C4-2B (cell line): ENCODE measurements at regions not wholly inside any gene's neighbourhood (a gene's known extent, or its start where the extent isn't known, plus 50 kb on each side); places are given as distances from the start of the nearest gene placed in this dataset.

Experiments used
- H3K27ac ChIP-seq: fragments of 450-650 bp; 2 replicates; pipeline ENCODE4 v1.5.1; 2017
- CTCF ChIP-seq: fragments of 450-650 bp; conservative IDR thresholded peaks from 2 replicates; pipeline ENCODE4 v1.5.1; 2017; ENCODE audit warnings: mild to moderate bottlenecking
- ZFX ChIP-seq: fragments of 450-650 bp; IDR thresholded peaks from 2 replicates; pipeline ENCODE4 v1.6.1; 2017

GRCh38 chr15:77843546-77843945 is 210.8 kb upstream of the LINGO1 start:
- H3K27ac ChIP-seq, result no peak overlapping the region
- TF ChIP-seq CTCF (no peak), ZFX (no peak)

DNA sequence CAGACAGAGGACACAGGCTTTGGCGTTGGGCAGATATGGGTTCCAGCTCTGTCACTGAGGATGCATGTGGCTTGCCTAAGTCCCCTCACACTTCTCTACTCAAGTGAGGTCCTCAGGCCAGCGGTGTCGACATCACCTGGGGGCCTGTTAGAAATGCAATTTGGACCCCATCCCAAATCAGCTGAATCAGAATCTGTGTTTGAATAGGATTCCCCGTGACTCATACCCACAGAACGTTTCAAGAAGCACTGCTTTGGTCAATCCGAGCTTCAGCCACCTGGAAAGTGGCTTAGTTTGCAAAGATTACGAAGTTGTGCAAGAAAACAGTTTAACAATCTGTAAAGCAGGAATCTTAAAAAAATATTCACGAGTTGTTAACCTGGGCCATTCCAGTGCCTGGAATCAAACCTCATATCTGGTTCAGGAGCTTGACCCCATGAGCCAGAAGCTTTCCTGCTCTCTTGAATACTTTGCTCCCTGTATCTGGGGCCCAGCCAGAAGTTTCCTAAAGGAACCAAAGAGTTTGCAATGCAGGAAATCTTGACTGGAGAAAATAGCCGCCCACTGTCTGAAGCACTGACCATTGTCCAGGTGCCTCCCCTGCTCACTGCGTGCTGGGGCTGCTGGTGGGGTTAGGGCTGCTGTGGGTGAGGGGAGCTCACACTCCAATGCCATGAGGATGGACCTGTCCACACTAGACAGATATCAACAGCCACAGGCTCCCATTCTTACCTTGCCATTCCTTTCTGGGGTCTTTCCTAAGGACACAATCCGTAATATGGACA is 208.5 kb upstream of the LINGO1 start:
- TF ChIP-seq ZFX (no peak), CTCF (no peak)
- no peak overlapping the region for H3K27ac ChIP-seq

DNA sequence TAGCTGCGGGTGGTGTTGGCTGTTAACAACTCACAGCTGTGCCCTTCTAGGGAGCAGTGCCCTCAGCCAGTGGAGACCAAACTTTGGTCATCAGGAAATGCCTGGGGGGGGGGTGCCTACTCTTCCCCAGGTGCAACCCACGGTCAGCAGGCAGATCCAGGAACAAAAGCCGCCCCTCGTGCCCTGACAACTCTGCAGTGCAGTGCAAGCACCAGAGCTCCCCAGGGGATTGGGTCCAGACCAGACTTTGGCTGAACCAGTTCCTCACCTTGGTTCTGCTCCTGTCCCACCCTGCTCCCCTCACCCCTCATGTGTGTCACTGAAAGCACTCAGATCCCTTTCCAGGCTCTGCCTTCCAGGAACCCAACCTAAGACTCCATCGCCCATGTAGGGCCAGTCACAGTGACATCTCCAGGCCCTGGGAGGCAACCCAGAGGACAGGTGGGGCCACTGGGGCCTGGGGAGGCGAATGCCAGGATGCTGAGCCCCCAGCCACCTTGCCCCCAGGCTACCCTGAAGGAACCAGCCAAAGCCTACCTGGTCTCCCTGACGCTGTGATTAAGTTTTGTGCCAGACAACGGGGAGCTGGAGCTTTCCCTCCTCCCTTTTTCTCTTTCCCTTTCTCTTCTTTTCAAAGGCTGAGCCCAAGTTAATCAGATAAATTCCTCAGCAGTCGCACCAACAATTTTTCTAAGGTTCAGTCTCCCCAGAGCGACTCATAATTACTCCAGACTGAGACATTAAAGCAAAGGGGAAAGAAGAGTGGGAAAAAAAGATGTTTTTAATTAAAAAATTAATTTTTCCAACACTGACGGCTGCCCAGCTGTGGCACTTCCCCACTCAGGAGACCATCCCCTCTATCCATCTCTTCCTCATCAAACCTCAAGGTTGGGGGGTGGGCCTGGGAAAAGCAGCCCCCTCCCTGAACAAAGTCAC is 207.5 kb upstream of the LINGO1 start:
- TF ChIP-seq ZFX (no peak), CTCF (no peak)
- no peak overlapping the region for H3K27ac ChIP-seq

DNA sequence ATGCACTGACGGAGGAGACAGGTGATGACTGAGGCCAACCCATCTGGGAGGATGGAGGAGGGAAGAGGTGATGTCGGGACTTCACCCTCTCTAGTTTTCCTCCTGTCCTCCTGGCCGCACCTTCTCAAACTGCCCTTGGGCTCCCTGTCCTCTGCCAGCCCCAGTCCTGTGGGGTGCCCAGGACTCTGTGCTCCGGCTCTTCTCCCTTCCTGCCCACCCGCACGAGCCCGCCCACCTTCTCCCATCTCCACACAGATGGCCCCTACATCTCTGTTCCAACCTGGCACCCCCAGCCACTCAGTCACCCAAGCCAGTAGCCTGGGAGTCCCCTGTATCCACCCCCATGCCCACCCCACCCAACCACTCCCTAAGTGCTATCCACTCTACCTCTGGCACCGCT is 206.7 kb upstream of the LINGO1 start:
- no peak overlapping the region for H3K27ac ChIP-seq
- TF ChIP-seq CTCF (no peak), ZFX (no peak)

GRCh38 chr15:77838595-77838994 is 205.9 kb upstream of the LINGO1 start:
- TF ChIP-seq CTCF (no peak), ZFX (no peak)
- H3K27ac ChIP-seq, result no peak overlapping the region

GRCh38 chr15:77838061-77838460 is 205.3 kb upstream of the LINGO1 start:
- no peak overlapping the region for H3K27ac ChIP-seq
- TF ChIP-seq CTCF (no peak), ZFX (no peak)

- TF ChIP-seq CTCF (no peak), ZFX (no peak)
Observed at GRCh38 chr15:77837649-77838025, 204.9 kb upstream of the LINGO1 start.

More at GRCh38 chr15:77837649-77838025, 204.9 kb upstream of the LINGO1 start:
- H3K27ac ChIP-seq, result no peak overlapping the region
